Inflammatory macrophage treated with lipopolysaccharide for 4 hours (primary cell): ENCODE measurements at regions not wholly inside any gene's neighbourhood (a gene's known extent, or its start where the extent isn't known, plus 50 kb on each side); places are given as distances from the start of the nearest gene placed in this dataset.

Experiments used
- DNase-seq: peaks from one replicate; pipeline ENCODE4 v3.0.0-alpha.2; 2020

- no peak for DNase-seq
Observed at GRCh38 chr4:32192991-32193390, 1472.8 kb downstream of the PCDH7 start.

GRCh38 chr4:32196950-32197688 lies 1477.0 kb downstream of the PCDH7 start:
- no peak for DNase-seq

- no peak for DNase-seq
Observed at GRCh38 chr4:32199639-32200038, 1479.5 kb downstream of the PCDH7 start.

GRCh38 chr4:32203340-32203739 lies 1483.2 kb downstream of the PCDH7 start:
- DNase-seq, result no peak

- no peak for DNase-seq
Observed at GRCh38 chr4:32206756-32207155, 1486.6 kb downstream of the PCDH7 start.

- DNase-seq, result no peak
Observed at GRCh38 chr4:32207456-32207855, 1487.3 kb downstream of the PCDH7 start.

- DNase-seq, result no peak
Observed at GRCh38 chr4:32215277-32215676, 1495.1 kb downstream of the PCDH7 start.

GRCh38 chr4:32216502-32216901 lies 1496.3 kb downstream of the PCDH7 start:
- no peak for DNase-seq

GRCh38 chr4:32219306-32220075 lies 1499.3 kb downstream of the PCDH7 start:
- no peak for DNase-seq

GRCh38 chr4:32226204-32226603 lies 1506.0 kb downstream of the PCDH7 start:
- DNase-seq, result no peak

- DNase-seq, result no peak
Observed at GRCh38 chr4:32226733-32227132, 1506.6 kb downstream of the PCDH7 start.

GRCh38 chr4:32243926-32244325 lies 1523.8 kb downstream of the PCDH7 start:
- DNase-seq, result no peak

- DNase-seq, result no peak
Observed at GRCh38 chr4:32249040-32249439, 1528.9 kb downstream of the PCDH7 start.

- DNase-seq, result no peak
Observed at GRCh38 chr4:32251126-32251525, 1531.0 kb downstream of the PCDH7 start.

- no peak for DNase-seq
Observed at GRCh38 chr4:32251926-32252325, 1531.8 kb downstream of the PCDH7 start.

GRCh38 chr4:32254216-32254615 lies 1534.0 kb downstream of the PCDH7 start:
- no peak for DNase-seq

- DNase-seq, result no peak
Observed at GRCh38 chr4:32258986-32259385, 1538.8 kb downstream of the PCDH7 start.

GRCh38 chr4:32261196-32261595 lies 1541.0 kb downstream of the PCDH7 start:
- no peak for DNase-seq

- no peak for DNase-seq
Observed at GRCh38 chr4:32268863-32269262, 1548.7 kb downstream of the PCDH7 start.

GRCh38 chr4:32290102-32290501 lies 1569.9 kb downstream of the PCDH7 start:
- DNase-seq, result no peak

- DNase-seq, result no peak
Observed at GRCh38 chr4:32318926-32319325, 1598.8 kb downstream of the PCDH7 start.

- no peak for DNase-seq
Observed at GRCh38 chr4:32321421-32321820, 1601.3 kb downstream of the PCDH7 start.

GRCh38 chr4:32334759-32335158 lies 1614.6 kb downstream of the PCDH7 start:
- DNase-seq, result no peak

- DNase-seq, result no peak
Observed at GRCh38 chr4:32337403-32337802, 1617.2 kb downstream of the PCDH7 start.

- no peak for DNase-seq
Observed at GRCh38 chr4:32340591-32340990, 1620.4 kb downstream of the PCDH7 start.
